Natural killer cell (primary cell): ENCODE measurements at regions not wholly inside any gene's neighbourhood (a gene's known extent, or its start where the extent isn't known, plus 50 kb on each side); places are given as distances from the start of the nearest gene placed in this dataset.

ENCODE experiments used
- ATAC-seq, 3 donors: fragments of 150-1000 bp in 2 of 3; fragments of 200-7000 bp in 1 of 3; cut with Tn5 transposase; 1 replicate in 1 of 3; 2 replicates in 2 of 3; pipeline ENCODE4 v1.10.0; 2021; ENCODE audit warnings: mild to moderate bottlenecking in 2 of 3, moderate library complexity in 2 of 3
- DNase-seq, 2 donors: peaks; one replicate each; pipeline versions ENCODE4 v3.0.0 to v3.0.0-alpha.2; 2013 to 2021; ENCODE audit warnings: mixed read lengths in 1 of 2
- H3K27ac ChIP-seq: one replicate; pipeline ENCODE4 v1.5.1; 2013; ENCODE audit warnings: mild to moderate bottlenecking, low read length
- H3K27me3 ChIP-seq: one replicate; pipeline ENCODE4 v1.6.1; 2013; ENCODE audit warnings: low read length; ENCODE audit not compliant: control insufficient read depth, insufficient read depth
- H3K36me3 ChIP-seq: one replicate; pipeline ENCODE4 v1.6.1; 2013; ENCODE audit warnings: low read length; ENCODE audit not compliant: control insufficient read depth, insufficient read depth
- H3K4me1 ChIP-seq: one replicate; pipeline ENCODE4 v1.6.1; 2013; ENCODE audit warnings: low read length; ENCODE audit not compliant: control insufficient read depth, insufficient read depth
- H3K4me3 ChIP-seq: one replicate; pipeline ENCODE4 v1.5.1; 2013; ENCODE audit warnings: low read length
- H3K9me3 ChIP-seq: one replicate; pipeline ENCODE4 v1.6.1; 2013; ENCODE audit warnings: low read length; ENCODE audit not compliant: control insufficient read depth, insufficient read depth
- H3K27ac Mint-ChIP-seq, 2 donors: one replicate each; pipeline ENCODE4 v1.8.0; 2022; ENCODE audit warnings: mild to moderate bottlenecking in 2 of 2, mixed read lengths in 2 of 2, moderate library complexity in 1 of 2
- H3K27me3 Mint-ChIP-seq, 2 donors: one replicate each; pipeline ENCODE4 v1.8.0; 2022; ENCODE audit warnings: low read depth in 2 of 2, mixed read lengths in 2 of 2
- H3K36me3 Mint-ChIP-seq: one replicate; pipeline ENCODE4 v1.8.0; 2022; ENCODE audit warnings: mixed read lengths
- H3K4me1 Mint-ChIP-seq, 2 donors: one replicate each; pipeline ENCODE4 v1.8.0; 2022; ENCODE audit warnings: mixed read lengths in 2 of 2
- H3K4me3 Mint-ChIP-seq: one replicate; pipeline ENCODE4 v1.8.0; 2022; ENCODE audit warnings: mild to moderate bottlenecking, moderate library complexity, mixed read lengths
- H3K9me3 Mint-ChIP-seq, 2 donors: one replicate each; pipeline ENCODE4 v1.8.0; 2022; ENCODE audit warnings: mixed read lengths in 2 of 2
- CTCF ChIP-seq: fragments of 200-600 bp; IDR thresholded peaks from one replicate; pipeline ENCODE4 v1.8.0; 2022; ENCODE audit warnings: antibody characterized with exemption
- WGBS: methylation state at CpG from one replicate; pipeline ENCODE4 v1.1.7; 2013; ENCODE audit warnings: missing lambda C conversion rate; ENCODE audit not compliant: insufficient coverage; 5-methylcytosine and 5-hydroxymethylcytosine counted together
- intact Hi-C: fragments of 100-400 bp; cut with micrococcal nuclease; formaldehyde crosslinking; loops from one replicate; pipeline ENCODE4 v1.14.2; 2022

DNA sequence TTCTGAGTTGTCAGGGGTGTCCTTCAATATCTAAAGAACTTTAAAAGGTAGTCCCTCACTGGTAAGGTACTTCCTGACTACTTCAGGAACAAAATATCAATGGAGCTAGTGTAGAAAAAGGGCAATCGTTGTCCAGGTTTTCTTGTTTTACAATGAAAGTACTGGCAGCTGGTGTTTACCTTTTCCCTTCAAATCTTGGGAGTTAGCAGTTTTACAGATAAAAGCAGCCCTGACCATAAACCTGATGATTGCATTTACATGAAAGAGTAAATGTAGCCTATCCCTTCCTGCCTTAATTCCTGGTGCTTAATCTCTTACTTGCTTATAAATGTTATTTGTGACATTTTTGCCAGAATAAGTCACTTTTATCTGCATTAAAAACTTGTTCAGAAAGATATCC is 559.9 kb upstream of the ARPP21 start:
- Histone ChIP-seq H3K36me3 (no peaks in the 10 kb centered on the region), H3K27me3 (no peaks in the 10 kb centered on the region), H3K9me3 (no peaks in the 10 kb centered on the region), H3K27ac (no peak overlapping the region), H3K4me1 (no peaks in the 10 kb centered on the region), H3K4me3 (no peak overlapping the region)
- Mint-ChIP-seq H3K27me3 (no peaks in the 10 kb centered on the region), H3K36me3 (peaks cover 8% of the 10 kb centered on the region), H3K9me3 (peaks cover 10 to 11% of the 10 kb centered on the region in 2 donors), H3K27ac (no peak overlapping the region), H3K4me3 (no peak overlapping the region), H3K4me1 (no peaks in the 10 kb centered on the region)
- no peak for ATAC-seq
- DNase-seq, result no peak
- no peak for TF ChIP-seq CTCF
- WGBS, result 82% methylated on average over 1 of the region's 1 CpG
- intact Hi-C loops, result no loop called here

GRCh38 chr3:35081899-35082298 is 557.4 kb upstream of the ARPP21 start:
- H3K27ac Mint-ChIP-seq, result no peak overlapping the region
- WGBS, result no CpG with 5 or more reads among the region's 1 CpG
- no peaks in the 10 kb centered on the region for H3K36me3 Mint-ChIP-seq
- H3K4me3 Mint-ChIP-seq, result no peak overlapping the region
- no peaks in the 10 kb centered on the region for H3K27me3 Mint-ChIP-seq
- H3K36me3 ChIP-seq, result no peaks in the 10 kb centered on the region
- H3K9me3 Mint-ChIP-seq, result peaks cover 12% of the 10 kb centered on the region in 2 donors
- intact Hi-C loops, result no loop called here
- no peak for TF ChIP-seq CTCF
- DNase-seq, result no peak
- no peak overlapping the region for H3K4me3 ChIP-seq
- no peak for ATAC-seq
- no peaks in the 10 kb centered on the region for H3K27me3 ChIP-seq
- H3K4me1 Mint-ChIP-seq, result no peaks in the 10 kb centered on the region
- H3K4me1 ChIP-seq, result no peaks in the 10 kb centered on the region
- no peak overlapping the region for H3K27ac ChIP-seq
- no peaks in the 10 kb centered on the region for H3K9me3 ChIP-seq

DNA sequence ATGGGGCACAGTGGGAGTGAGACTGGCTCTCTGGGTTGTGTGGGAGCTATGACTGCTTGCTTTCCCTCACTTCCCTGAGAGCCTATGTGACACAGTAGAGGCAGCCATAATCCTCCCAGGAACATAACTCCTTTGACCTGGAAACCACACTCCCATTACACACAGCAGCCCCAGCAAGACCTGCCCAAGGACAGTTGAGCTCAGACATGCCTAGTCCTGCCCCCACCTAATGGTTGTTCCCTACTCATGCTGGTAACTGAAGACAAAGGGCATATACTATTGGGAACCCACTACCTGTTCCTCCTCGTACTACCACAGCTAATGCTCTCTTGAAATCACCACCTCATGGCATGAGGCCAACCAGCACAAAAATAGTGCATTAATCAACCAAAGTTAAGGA is 550.4 kb upstream of the ARPP21 start:
- no peaks in the 10 kb centered on the region for H3K4me1 ChIP-seq
- H3K4me3 Mint-ChIP-seq, result no peak overlapping the region
- H3K36me3 ChIP-seq, result no peaks in the 10 kb centered on the region
- intact Hi-C loops, result no loop called here
- H3K4me3 ChIP-seq, result no peak overlapping the region
- no peak overlapping the region for H3K27ac Mint-ChIP-seq
- TF ChIP-seq CTCF, result no peak
- no peak overlapping the region for H3K27ac ChIP-seq
- no peaks in the 10 kb centered on the region for H3K36me3 Mint-ChIP-seq
- no peaks in the 10 kb centered on the region for H3K27me3 ChIP-seq
- 83% methylated on average over 1 of the region's 1 CpG for WGBS
- H3K4me1 Mint-ChIP-seq, result no peaks in the 10 kb centered on the region
- DNase-seq (no peak), ATAC-seq (no peak)
- no peaks in the 10 kb centered on the region for H3K27me3 Mint-ChIP-seq
- peaks cover 12 to 17% of the 10 kb centered on the region in 2 donors for H3K9me3 Mint-ChIP-seq
- peaks cover 5% of the 10 kb centered on the region for H3K9me3 ChIP-seq

- Histone ChIP-seq H3K27me3 (no peaks in the 10 kb centered on the region), H3K36me3 (no peaks in the 10 kb centered on the region), H3K4me3 (no peak overlapping the region), H3K27ac (no peak overlapping the region), H3K9me3 (no peaks in the 10 kb centered on the region), H3K4me1 (no peaks in the 10 kb centered on the region)
- no peak for TF ChIP-seq CTCF
- intact Hi-C loops, result no loop called here
- ATAC-seq (no peak), DNase-seq (no peak)
- WGBS, result 100% methylated on average over 3 of the region's 3 CpGs
- Mint-ChIP-seq H3K27ac (no peak overlapping the region), H3K4me1 (no peaks in the 10 kb centered on the region), H3K27me3 (no peaks in the 10 kb centered on the region), H3K36me3 (peaks cover 7% of the 10 kb centered on the region), H3K4me3 (no peak overlapping the region), H3K9me3 (peaks cover 10 to 14% of the 10 kb centered on the region in 2 donors)
These were observed 524.6 kb upstream of the ARPP21 start for GRCh38 chr3:35114686-35115085.
